ENCODE measurements at regions not wholly inside any gene's neighbourhood (a gene's known extent, or its start where the extent isn't known, plus 50 kb on each side); places are given as distances from the start of the nearest gene placed in this dataset.
"Not testable (repeated sequence)": the region's sequence is repeated elsewhere in the genome, so short reads cannot be mapped to it uniquely, and the experiment has no call there.

GRCh38 chr1:95520390-95520789, 286.4 kb downstream of the RWDD3 start:
- DNase-seq (ENCODE audit: low read depth): no peak

- no peak for DNase-seq (ENCODE audit: low read depth)
These were observed 298.3 kb downstream of the RWDD3 start for GRCh38 chr1:95532335-95532734.

- DNase-seq (ENCODE audit: low read depth): no peak
These were observed 301.0 kb downstream of the RWDD3 start for GRCh38 chr1:95534985-95535384.

- DNase-seq (ENCODE audit: low read depth): no peak
These were observed 301.6 kb downstream of the RWDD3 start for GRCh38 chr1:95535614-95536013.

- DNase-seq (ENCODE audit: low read depth): no peak
These were observed 302.5 kb downstream of the RWDD3 start for GRCh38 chr1:95536501-95536900.

- DNase-seq (ENCODE audit: low read depth): no peak
These were observed 303.2 kb downstream of the RWDD3 start for GRCh38 chr1:95537176-95537575.

GRCh38 chr1:95538242-95538641, 304.2 kb downstream of the RWDD3 start:
- not testable (repeated sequence) for DNase-seq (ENCODE audit: low read depth)

- DNase-seq (ENCODE audit: low read depth): no peak
These were observed 308.9 kb downstream of the RWDD3 start for GRCh38 chr1:95542936-95543335.

- no peak for DNase-seq (ENCODE audit: low read depth)
These were observed 313.0 kb downstream of the RWDD3 start for GRCh38 chr1:95547005-95547404.

GRCh38 chr1:95548211-95548610, 314.2 kb downstream of the RWDD3 start:
- DNase-seq (ENCODE audit: low read depth): no peak

- no peak for DNase-seq (ENCODE audit: low read depth)
These were observed 317.2 kb downstream of the RWDD3 start for GRCh38 chr1:95551201-95551600.

- no peak for DNase-seq (ENCODE audit: low read depth)
These were observed 319.6 kb downstream of the RWDD3 start for GRCh38 chr1:95553595-95553994.

GRCh38 chr1:95554408-95554807, 320.4 kb downstream of the RWDD3 start:
- DNase-seq (ENCODE audit: low read depth): no peak

- no peak for DNase-seq (ENCODE audit: low read depth)
These were observed 324.8 kb downstream of the RWDD3 start for GRCh38 chr1:95558791-95559190.

GRCh38 chr1:95561346-95561745, 327.3 kb downstream of the RWDD3 start:
- no peak for DNase-seq (ENCODE audit: low read depth)

GRCh38 chr1:95562230-95562629, 328.2 kb downstream of the RWDD3 start:
- no peak for DNase-seq (ENCODE audit: low read depth)

- DNase-seq (ENCODE audit: low read depth): no peak
These were observed 338.0 kb downstream of the RWDD3 start for GRCh38 chr1:95572002-95572401.

GRCh38 chr1:95572962-95573361, 339.0 kb downstream of the RWDD3 start:
- DNase-seq (ENCODE audit: low read depth): no peak

GRCh38 chr1:95575291-95575690, 341.3 kb downstream of the RWDD3 start:
- DNase-seq (ENCODE audit: low read depth): no peak

GRCh38 chr1:95578462-95578861, 344.5 kb downstream of the RWDD3 start:
- DNase-seq (ENCODE audit: low read depth): no peak

GRCh38 chr1:95582191-95582590, 348.2 kb downstream of the RWDD3 start:
- no peak for DNase-seq (ENCODE audit: low read depth)

GRCh38 chr1:95582746-95583145, 348.7 kb downstream of the RWDD3 start:
- no peak for DNase-seq (ENCODE audit: low read depth)

- DNase-seq (ENCODE audit: low read depth): no peak
These were observed 349.7 kb downstream of the RWDD3 start for GRCh38 chr1:95583661-95584210.

GRCh38 chr1:95584315-95584714, 350.3 kb downstream of the RWDD3 start:
- DNase-seq (ENCODE audit: low read depth): no peak

- DNase-seq (ENCODE audit: low read depth): no peak
These were observed 370.8 kb downstream of the RWDD3 start for GRCh38 chr1:95604771-95605170.

Data from iris pigment epithelial cell (primary cell).